ENCODE measurements at regions not wholly inside any gene's neighbourhood (a gene's known extent, or its start where the extent isn't known, plus 50 kb on each side); places are given as distances from the start of the nearest gene placed in this dataset.

GRCh38 chr3:118380576-118380975 is 654.1 kb downstream of the IGSF11 start:
- H3K4me1 Mint-ChIP-seq (ENCODE audit: low read depth, unreplicated experiment): no peaks in the 10 kb centered on the region
- no peaks in the 10 kb centered on the region for H3K9me3 Mint-ChIP-seq (ENCODE audit: low read depth, unreplicated experiment)
- no peak for DNase-seq
- no peak for TF ChIP-seq CTCF (IDR thresholded peaks at IDR 0.05; ENCODE audit: unreplicated experiment)
- no peak overlapping the region for H3K4me3 Mint-ChIP-seq (ENCODE audit: low read depth, unreplicated experiment)
- H3K27ac Mint-ChIP-seq (ENCODE audit: unreplicated experiment): no peak overlapping the region
- CTCF ChIA-PET: no interaction called here
- H3K36me3 Mint-ChIP-seq (ENCODE audit: insufficient read depth, unreplicated experiment): no peaks in the 10 kb centered on the region
- H3K27me3 Mint-ChIP-seq (ENCODE audit: unreplicated experiment): no peaks in the 10 kb centered on the region
- BruUV-seq (replicated peaks): no TSS peak
- intact Hi-C loops (cut with micrococcal nuclease; ENCODE audit: unreplicated experiment): no loop called here

- Mint-ChIP-seq H3K27ac (ENCODE audit: unreplicated experiment) (no peak overlapping the region), H3K4me1 (ENCODE audit: low read depth, unreplicated experiment) (no peaks in the 10 kb centered on the region), H3K36me3 (ENCODE audit: insufficient read depth, unreplicated experiment) (no peaks in the 10 kb centered on the region), H3K27me3 (ENCODE audit: unreplicated experiment) (no peaks in the 10 kb centered on the region), H3K4me3 (ENCODE audit: low read depth, unreplicated experiment) (no peak overlapping the region), H3K9me3 (ENCODE audit: low read depth, unreplicated experiment) (no peaks in the 10 kb centered on the region)
- CTCF ChIA-PET: no interaction called here
- intact Hi-C loops (cut with micrococcal nuclease; ENCODE audit: unreplicated experiment): no loop called here
- DNase-seq: no peak
- no peak for TF ChIP-seq CTCF (IDR thresholded peaks at IDR 0.05; ENCODE audit: unreplicated experiment)
- no TSS peak for BruUV-seq (replicated peaks)
Measured at GRCh38 chr3:118396491-118396890, 638.2 kb downstream of the IGSF11 start.

GRCh38 chr3:118400086-118400485 is 634.6 kb downstream of the IGSF11 start:
- H3K4me1 Mint-ChIP-seq (ENCODE audit: low read depth, unreplicated experiment): no peaks in the 10 kb centered on the region
- intact Hi-C loops (cut with micrococcal nuclease; ENCODE audit: unreplicated experiment): no loop called here
- no peak overlapping the region for H3K4me3 Mint-ChIP-seq (ENCODE audit: low read depth, unreplicated experiment)
- no peaks in the 10 kb centered on the region for H3K27me3 Mint-ChIP-seq (ENCODE audit: unreplicated experiment)
- CTCF ChIA-PET: no interaction called here
- no peak for DNase-seq
- H3K36me3 Mint-ChIP-seq (ENCODE audit: insufficient read depth, unreplicated experiment): no peaks in the 10 kb centered on the region
- no peak for TF ChIP-seq CTCF (IDR thresholded peaks at IDR 0.05; ENCODE audit: unreplicated experiment)
- H3K27ac Mint-ChIP-seq (ENCODE audit: unreplicated experiment): no peak overlapping the region
- no TSS peak for BruUV-seq (replicated peaks)
- no peaks in the 10 kb centered on the region for H3K9me3 Mint-ChIP-seq (ENCODE audit: low read depth, unreplicated experiment)

- Mint-ChIP-seq H3K4me1 (ENCODE audit: low read depth, unreplicated experiment) (no peaks in the 10 kb centered on the region), H3K27ac (ENCODE audit: unreplicated experiment) (no peak overlapping the region), H3K27me3 (ENCODE audit: unreplicated experiment) (no peaks in the 10 kb centered on the region), H3K36me3 (ENCODE audit: insufficient read depth, unreplicated experiment) (no peaks in the 10 kb centered on the region), H3K4me3 (ENCODE audit: low read depth, unreplicated experiment) (no peak overlapping the region), H3K9me3 (ENCODE audit: low read depth, unreplicated experiment) (no peaks in the 10 kb centered on the region)
- intact Hi-C loops (cut with micrococcal nuclease; ENCODE audit: unreplicated experiment): no loop called here
- TF ChIP-seq CTCF (IDR thresholded peaks at IDR 0.05; ENCODE audit: unreplicated experiment): no peak
- DNase-seq: no peak
- BruUV-seq (replicated peaks): no TSS peak
- CTCF ChIA-PET: no interaction called here
Measured at GRCh38 chr3:118400886-118401285, 633.8 kb downstream of the IGSF11 start.

- no peaks in the 10 kb centered on the region for H3K27me3 Mint-ChIP-seq (ENCODE audit: unreplicated experiment)
- intact Hi-C loops (cut with micrococcal nuclease; ENCODE audit: unreplicated experiment): no loop called here
- H3K4me1 Mint-ChIP-seq (ENCODE audit: low read depth, unreplicated experiment): no peaks in the 10 kb centered on the region
- no peak for TF ChIP-seq CTCF (IDR thresholded peaks at IDR 0.05; ENCODE audit: unreplicated experiment)
- H3K4me3 Mint-ChIP-seq (ENCODE audit: low read depth, unreplicated experiment): no peak overlapping the region
- CTCF ChIA-PET: no interaction called here
- H3K36me3 Mint-ChIP-seq (ENCODE audit: insufficient read depth, unreplicated experiment): no peaks in the 10 kb centered on the region
- DNase-seq: no peak
- no TSS peak for BruUV-seq (replicated peaks)
- no peak overlapping the region for H3K27ac Mint-ChIP-seq (ENCODE audit: unreplicated experiment)
- no peaks in the 10 kb centered on the region for H3K9me3 Mint-ChIP-seq (ENCODE audit: low read depth, unreplicated experiment)
Measured at GRCh38 chr3:118401887-118402286, 632.8 kb downstream of the IGSF11 start.
